ENCODE measurements at regions not wholly inside any gene's neighbourhood (a gene's known extent, or its start where the extent isn't known, plus 50 kb on each side); places are given as distances from the start of the nearest gene placed in this dataset.

- Histone ChIP-seq H3K9me3 (replicated peaks; ENCODE audit: control insufficient read depth, insufficient read depth, low read depth, low read length) (0 out of 2 replicates have a peak, but pooled peaks cover 3% of the 10 kb centered on the region), H3K4me2 (ENCODE audit: insufficient read depth, low read length) (no peak overlapping the region), H3K9me1 (ENCODE audit: control insufficient read depth, insufficient read depth, low read length) (no peaks in the 10 kb centered on the region), H3K79me2 (ENCODE audit: control insufficient read depth, insufficient read depth, low read length) (no peaks in the 10 kb centered on the region), H2AFZ (ENCODE audit: low read depth, low read length) (no peak overlapping the region), H3K27ac (ENCODE audit: extremely low read depth, low read depth, low read length) (no peak overlapping the region), H3K4me3 (no peak overlapping the region), H3K4me1 (replicated peaks in 1 of 2; ENCODE audit: control insufficient read depth in 2 of 2, insufficient read depth in 2 of 2, low read length in 2 of 2) (no peaks in the 10 kb centered on the region), H3K9ac (ENCODE audit: insufficient read depth in 1 of 2, low read depth in 2 of 2, low read length in 2 of 2) (no peak overlapping the region), H4K20me1 (replicated peaks; ENCODE audit: control insufficient read depth, insufficient read depth, low read length) (no peaks in the 10 kb centered on the region), H3K27me3 (ENCODE audit: control insufficient read depth in 2 of 2, insufficient read depth in 2 of 2, low read length in 2 of 2) (no peaks in the 10 kb centered on the region), H3K36me3 (ENCODE audit: control insufficient read depth, insufficient read depth, low read length) (no peaks in the 10 kb centered on the region)
- POLR2A ChIA-PET: no interaction called here
- CTCF ChIA-PET (ENCODE audit: low intra/inter-chr PET ratio): no interaction called here
- ATAC-seq (no peak), DNase-seq (ENCODE audit: extremely low read depth in 1 of 4, low spot score in 3 of 4) (no peak), FAIRE-seq (no peak)
- TF ChIP-seq HMG20A (CRISPR knock-in tag; conservative IDR thresholded peaks at IDR 0.05): no peak
- no peak for TF ChIP-seq MED1 (CRISPR knock-in tag; IDR thresholded peaks at IDR 0.05; ENCODE audit: borderline replicate concordance)
- TF ChIP-seq AFF4 (CRISPR knock-in tag; IDR thresholded peaks at IDR 0.05): no peak
- no peak for TF ChIP-seq ZFP91 (CRISPR knock-in tag; IDR thresholded peaks at IDR 0.05)
- no peak for TF ChIP-seq MYC (IDR thresholded peaks at IDR 0.05; ENCODE audit: low read depth, low read length)
- no peak for TF ChIP-seq MYC (CRISPR knock-in tag; IDR thresholded peaks at IDR 0.05; ENCODE audit: borderline replicate concordance, low read depth)
- TF ChIP-seq, protein P1, sequence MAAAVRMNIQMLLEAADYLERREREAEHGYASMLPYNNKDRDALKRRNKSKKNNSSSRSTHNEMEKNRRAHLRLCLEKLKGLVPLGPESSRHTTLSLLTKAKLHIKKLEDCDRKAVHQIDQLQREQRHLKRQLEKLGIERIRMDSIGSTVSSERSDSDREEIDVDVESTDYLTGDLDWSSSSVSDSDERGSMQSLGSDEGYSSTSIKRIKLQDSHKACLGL (CRISPR knock-in tag; IDR thresholded peaks at IDR 0.05; ENCODE audit: borderline replicate concordance, poor library complexity, severe bottlenecking): no peak
- no peak for TF ChIP-seq ZNF507 (tag; conservative IDR thresholded peaks at IDR 0.05)
- TF ChIP-seq HDGF (IDR thresholded peaks at IDR 0.05): no peak
- no peak for TF ChIP-seq FOXK2 (conservative IDR thresholded peaks at IDR 0.05 in 1 of 2, IDR thresholded peaks at IDR 0.05 in 1 of 2; ENCODE audit: low read depth in 2 of 2)
- TF ChIP-seq GABPB2 (CRISPR knock-in tag; conservative IDR thresholded peaks at IDR 0.05): no peak
- no peak for TF ChIP-seq CCNT2 (IDR thresholded peaks at IDR 0.05; ENCODE audit: borderline replicate concordance, extremely low read depth, insufficient read length, low read depth, low read length)
- TF ChIP-seq, protein P2, sequence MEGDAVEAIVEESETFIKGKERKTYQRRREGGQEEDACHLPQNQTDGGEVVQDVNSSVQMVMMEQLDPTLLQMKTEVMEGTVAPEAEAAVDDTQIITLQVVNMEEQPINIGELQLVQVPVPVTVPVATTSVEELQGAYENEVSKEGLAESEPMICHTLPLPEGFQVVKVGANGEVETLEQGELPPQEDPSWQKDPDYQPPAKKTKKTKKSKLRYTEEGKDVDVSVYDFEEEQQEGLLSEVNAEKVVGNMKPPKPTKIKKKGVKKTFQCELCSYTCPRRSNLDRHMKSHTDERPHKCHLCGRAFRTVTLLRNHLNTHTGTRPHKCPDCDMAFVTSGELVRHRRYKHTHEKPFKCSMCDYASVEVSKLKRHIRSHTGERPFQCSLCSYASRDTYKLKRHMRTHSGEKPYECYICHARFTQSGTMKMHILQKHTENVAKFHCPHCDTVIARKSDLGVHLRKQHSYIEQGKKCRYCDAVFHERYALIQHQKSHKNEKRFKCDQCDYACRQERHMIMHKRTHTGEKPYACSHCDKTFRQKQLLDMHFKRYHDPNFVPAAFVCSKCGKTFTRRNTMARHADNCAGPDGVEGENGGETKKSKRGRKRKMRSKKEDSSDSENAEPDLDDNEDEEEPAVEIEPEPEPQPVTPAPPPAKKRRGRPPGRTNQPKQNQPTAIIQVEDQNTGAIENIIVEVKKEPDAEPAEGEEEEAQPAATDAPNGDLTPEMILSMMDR (IDR thresholded peaks at IDR 0.05 in 2 of 3, conservative IDR thresholded peaks at IDR 0.05 in 1 of 3; ENCODE audit: insufficient read depth in 2 of 3, low read depth in 1 of 3, low read length in 3 of 3): no peak
- no peak for TF ChIP-seq NR1H2 (CRISPR knock-in tag; IDR thresholded peaks at IDR 0.05)
- no peak for TF ChIP-seq DMBX1 (CRISPR knock-in tag; IDR thresholded peaks at IDR 0.05; ENCODE audit: borderline replicate concordance)
- WGBS (ENCODE audit: insufficient coverage, low coverage, missing lambda C conversion rate): 3% methylated on average over 2 of the region's 2 CpGs
- intact Hi-C loops (cut with micrococcal nuclease) (no loop called here), in situ Hi-C loops (cut with MboI) (loop anchor here (25.0 kb wide), 1 partner anchor 1914 kb away; no protein-coding TSS in a partner anchor)
- BruUV-seq (replicated peaks): no TSS peak
Observed at GRCh38 chr7:85426487-85426960, 239.7 kb upstream of the SEMA3D start.

Data from K562 (cell line).